ENCODE measurements at regions not wholly inside any gene's neighbourhood (a gene's known extent, or its start where the extent isn't known, plus 50 kb on each side); places are given as distances from the start of the nearest gene placed in this dataset.

GRCh38 chr1:199580300-199580699 is 447.2 kb upstream of the NR5A2 start:
- TF ChIP-seq ARNTL (CRISPR knock-in tag; IDR thresholded peaks at IDR 0.05; ENCODE audit: borderline replicate concordance, low read depth) (no peak), ZNF565 (CRISPR knock-in tag; conservative IDR thresholded peaks at IDR 0.05; ENCODE audit: low read depth) (no peak), TOX (CRISPR knock-in tag; IDR thresholded peaks at IDR 0.05; ENCODE audit: borderline replicate concordance) (no peak), TCF4 (CRISPR knock-in tag; IDR thresholded peaks at IDR 0.05; ENCODE audit: borderline replicate concordance) (no peak), GLIS3 (CRISPR knock-in tag; IDR thresholded peaks at IDR 0.05) (no peak), PATZ1 (CRISPR knock-in tag; IDR thresholded peaks at IDR 0.05; ENCODE audit: borderline replicate concordance) (no peak), SNAI2 (CRISPR knock-in tag; IDR thresholded peaks at IDR 0.05) (no peak), CREB5 (CRISPR knock-in tag; IDR thresholded peaks at IDR 0.05; ENCODE audit: low read depth) (no peak), ISL1 (CRISPR knock-in tag; IDR thresholded peaks at IDR 0.05) (no peak), BACH2 (CRISPR knock-in tag; IDR thresholded peaks at IDR 0.05; ENCODE audit: borderline replicate concordance) (no peak), RARB (CRISPR knock-in tag; IDR thresholded peaks at IDR 0.05) (no peak), CSRNP3 (CRISPR knock-in tag; IDR thresholded peaks at IDR 0.05) (no peak), POU6F1 (CRISPR knock-in tag; IDR thresholded peaks at IDR 0.05; ENCODE audit: borderline replicate concordance, low read depth) (no peak)
